Breast epithelium (tissue), 4 donors: ENCODE measurements at regions not wholly inside any gene's neighbourhood (a gene's known extent, or its start where the extent isn't known, plus 50 kb on each side); places are given as distances from the start of the nearest gene placed in this dataset.
A peak's percentile ranks its signal among the peaks of the same experiment; 100 is the strongest.
"Not testable (repeated sequence)": the region's sequence is repeated elsewhere in the genome, so short reads cannot be mapped to it uniquely, and the experiment has no call there.

Source experiments
- DNase-seq, 2 donors: peaks; one replicate each; pipeline ENCODE4 v3.0.0-alpha.2; 2019; ENCODE audit warnings: low spot score in 2 of 2
- H3K27ac ChIP-seq, 2 donors: fragments of 200-600 bp; sonication (generic) in 1 of 2; one replicate each; pipeline ENCODE4 v1.5.1; 2016 to 2019; ENCODE audit warnings: mild to moderate bottlenecking in 1 of 2
- H3K27me3 ChIP-seq, 2 donors: fragments of 200-600 bp; sonication (generic) in 1 of 2; one replicate each; pipeline versions ENCODE4 v1.5.1 to v1.6.0; 2017 to 2019; ENCODE audit warnings: control low read depth in 1 of 2, mild to moderate bottlenecking in 1 of 2
- H3K36me3 ChIP-seq: fragments of 200-600 bp; one replicate; pipeline ENCODE4 v1.5.1; 2019
- H3K4me1 ChIP-seq, 2 donors: fragments of 200-600 bp; sonication (generic); one replicate each; pipeline ENCODE4 v1.5.1; 2016 to 2019; ENCODE audit warnings: control low read depth in 1 of 2
- H3K4me3 ChIP-seq, 3 donors: fragments of 200-600 bp; sonication (generic); 1 replicate in 2 of 3; 2 replicates in 1 of 3; pipeline ENCODE4 v1.5.1; 2016 to 2019; ENCODE audit warnings: mild to moderate bottlenecking in 3 of 3, moderate library complexity in 2 of 3
- H3K9me3 ChIP-seq, 2 donors: fragments of 200-600 bp; sonication (generic) in 1 of 2; one replicate each; pipeline ENCODE4 v1.5.1; 2016 to 2019; ENCODE audit warnings: control low read depth in 1 of 2
- CTCF ChIP-seq, 3 donors: fragments of 450-650 bp; IDR thresholded peaks; one replicate each; pipeline ENCODE4 v1.5.1; 2016 to 2017; ENCODE audit warnings: antibody characterized with exemption in 3 of 3, mild to moderate bottlenecking in 3 of 3, moderate library complexity in 3 of 3
- POLR2A ChIP-seq: fragments of 450-650 bp; IDR thresholded peaks from one replicate; pipeline ENCODE4 v1.6.1; 2016; ENCODE audit warnings: antibody characterized with exemption, mild to moderate bottlenecking, moderate library complexity
- POLR2AphosphoS5 ChIP-seq, 3 donors: sonication (generic); formaldehyde crosslinking; IDR thresholded peaks; one replicate each; pipeline ENCODE4 v1.6.1; 2017; ENCODE audit warnings: antibody characterized with exemption in 3 of 3
- intact Hi-C: fragments of 100-400 bp; cut with DNase I; formaldehyde crosslinking; loops from one replicate; pipeline ENCODE4 v1.15.1; 2023; ENCODE audit warnings: low total_unique reads

- H3K4me1 ChIP-seq = no peaks in the 10 kb centered on the region
- no peak overlapping the region for H3K4me3 ChIP-seq
- no peaks in the 10 kb centered on the region for H3K36me3 ChIP-seq
- no peaks in the 10 kb centered on the region for H3K27me3 ChIP-seq
- DNase-seq = no peak
- no peak overlapping the region for H3K27ac ChIP-seq
- H3K9me3 ChIP-seq = no peaks in the 10 kb centered on the region
- TF ChIP-seq POLR2AphosphoS5 (IDR thresholded peaks at IDR 0.05) = no peak
- TF ChIP-seq CTCF (IDR thresholded peaks at IDR 0.05) = no peak
- TF ChIP-seq POLR2A = no peak
- intact Hi-C loops = no loop called here
Observed at GRCh38 chr3:104080088-104080626, 1286.6 kb upstream of the ALCAM start.

- no peak for TF ChIP-seq CTCF (IDR thresholded peaks at IDR 0.05)
- no peak for TF ChIP-seq POLR2AphosphoS5 (IDR thresholded peaks at IDR 0.05)
- TF ChIP-seq POLR2A = no peak
- Histone ChIP-seq H3K4me3 (no peak overlapping the region), H3K36me3 (no peaks in the 10 kb centered on the region), H3K4me1 (no peaks in the 10 kb centered on the region), H3K9me3 (no peaks in the 10 kb centered on the region), H3K27ac (no peak overlapping the region), H3K27me3 (no peaks in the 10 kb centered on the region)
- no peak for DNase-seq
- intact Hi-C loops = no loop called here
Observed at GRCh38 chr3:104088738-104089137, 1278.0 kb upstream of the ALCAM start.

- not testable (repeated sequence) for H3K27ac ChIP-seq, DNase-seq, H3K27me3 ChIP-seq, H3K36me3 ChIP-seq, H3K9me3 ChIP-seq, H3K4me1 ChIP-seq, H3K4me3 ChIP-seq
- intact Hi-C loops = loop anchor here (5.0 kb wide), 1 partner anchor 552 kb away; no protein-coding TSS in a partner anchor
Observed at GRCh38 chr3:104089987-104090386, 1276.7 kb upstream of the ALCAM start.

GRCh38 chr3:104101736-104102135 is 1265.0 kb upstream of the ALCAM start:
- TF ChIP-seq POLR2A (no peak), CTCF (IDR thresholded peaks at IDR 0.05) (no peak), POLR2AphosphoS5 (IDR thresholded peaks at IDR 0.05) (no peak)
- no peak overlapping the region for H3K4me3 ChIP-seq
- intact Hi-C loops = no loop called here

GRCh38 chr3:104102386-104102785 is 1264.3 kb upstream of the ALCAM start:
- TF ChIP-seq CTCF (IDR thresholded peaks at IDR 0.05) = peak in 1 of 3 donors; percentile 17
- TF ChIP-seq POLR2A = no peak
- TF ChIP-seq POLR2AphosphoS5 (IDR thresholded peaks at IDR 0.05) = no peak
- intact Hi-C loops = no loop called here
- H3K27me3 ChIP-seq = no peaks in the 10 kb centered on the region
- peaks cover 0 to 2% of the 10 kb centered on the region in 2 donors for H3K9me3 ChIP-seq
- no peak overlapping the region for H3K27ac ChIP-seq
- DNase-seq = no peak
- no peaks in the 10 kb centered on the region for H3K4me1 ChIP-seq
- no peak overlapping the region for H3K4me3 ChIP-seq
- H3K36me3 ChIP-seq = no peaks in the 10 kb centered on the region

More at GRCh38 chr3:104101736-104102135, 1265.0 kb upstream of the ALCAM start:
- Histone ChIP-seq H3K27ac (no peak overlapping the region), H3K4me1 (no peaks in the 10 kb centered on the region), H3K9me3 (peaks cover 0 to 2% of the 10 kb centered on the region in 2 donors), H3K36me3 (no peaks in the 10 kb centered on the region), H3K27me3 (no peaks in the 10 kb centered on the region)
- DNase-seq = no peak

GRCh38 chr3:104106276-104106675 is 1260.4 kb upstream of the ALCAM start:
- Histone ChIP-seq H3K4me1 (no peaks in the 10 kb centered on the region), H3K36me3 (no peaks in the 10 kb centered on the region), H3K27ac (no peak overlapping the region), H3K27me3 (no peaks in the 10 kb centered on the region), H3K9me3 (no peaks in the 10 kb centered on the region), H3K4me3 (no peak overlapping the region)
- no peak for DNase-seq
- intact Hi-C loops = no loop called here
- no peak for TF ChIP-seq POLR2A
- TF ChIP-seq POLR2AphosphoS5 (IDR thresholded peaks at IDR 0.05) = no peak
- no peak for TF ChIP-seq CTCF (IDR thresholded peaks at IDR 0.05)
